Adipocyte (in vitro differentiated cells): ENCODE measurements at regions not wholly inside any gene's neighbourhood (a gene's known extent, or its start where the extent isn't known, plus 50 kb on each side); places are given as distances from the start of the nearest gene placed in this dataset.

ENCODE experiments used
- DNase-seq: peaks from one replicate; pipeline ENCODE4 v3.0.0-alpha.2; 2015; ENCODE audit warnings: low read depth
- H3K27me3 ChIP-seq: replicated peaks from 2 replicates; pipeline ENCODE4 v1.7.0; 2013; ENCODE audit warnings: mild to moderate bottlenecking, low read length, moderate library complexity; ENCODE audit not compliant: control insufficient read depth, insufficient read depth
- H3K36me3 ChIP-seq: 2 replicates; pipeline ENCODE4 v1.7.0; 2013; ENCODE audit warnings: low read length, mild to moderate bottlenecking, moderate library complexity; ENCODE audit not compliant: control insufficient read depth, insufficient read depth, severe bottlenecking
- H3K4me1 ChIP-seq: 2 replicates; pipeline ENCODE4 v1.7.0; 2013; ENCODE audit warnings: mild to moderate bottlenecking, low read length, moderate library complexity; ENCODE audit not compliant: control insufficient read depth, insufficient read depth
- H3K4me3 ChIP-seq: 2 replicates; pipeline ENCODE4 v1.7.0; 2013; ENCODE audit warnings: mild to moderate bottlenecking, low read length, moderate library complexity
- H3K9ac ChIP-seq: 2 replicates; pipeline ENCODE4 v1.7.0; 2013; ENCODE audit warnings: mild to moderate bottlenecking, low read length, moderate library complexity
- H3K9me3 ChIP-seq: 2 replicates; pipeline ENCODE4 v1.7.0; 2013; ENCODE audit warnings: mild to moderate bottlenecking, low read length, moderate library complexity; ENCODE audit not compliant: control insufficient read depth

DNA sequence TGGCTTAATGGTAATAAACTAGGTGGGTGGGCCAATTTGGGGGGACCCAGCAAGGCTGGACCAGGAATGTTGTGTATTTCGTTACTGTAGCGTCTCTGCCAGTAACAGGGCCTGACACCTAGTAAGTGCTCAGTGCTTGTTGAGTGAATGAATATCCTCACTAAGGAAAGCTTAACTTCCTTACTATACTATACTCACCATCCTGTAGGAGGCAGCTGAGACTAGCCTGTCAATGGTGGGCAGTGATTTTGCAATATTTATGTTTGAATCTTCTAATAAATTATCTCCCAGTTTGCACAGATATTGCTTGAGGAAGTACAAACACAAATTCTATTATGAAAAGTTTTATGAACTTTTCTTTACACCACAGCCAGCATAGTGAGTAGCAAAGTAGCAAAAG lies 370.7 kb upstream of the SYT4 start:
- H3K36me3 ChIP-seq, result no peaks in the 10 kb centered on the region

GRCh38 chr18:43649649-43650357 lies 372.5 kb upstream of the SYT4 start:
- H3K4me3 ChIP-seq, result no peak overlapping the region
- no peaks in the 10 kb centered on the region for H3K27me3 ChIP-seq
- H3K36me3 ChIP-seq, result no peaks in the 10 kb centered on the region
- DNase-seq, result no peak
- no peak overlapping the region for H3K9ac ChIP-seq
- H3K9me3 ChIP-seq, result peaks cover 2% of the 10 kb centered on the region
- H3K4me1 ChIP-seq, result no peaks in the 10 kb centered on the region

More for the DNA sequence above, 370.7 kb upstream of the SYT4 start:
- Histone ChIP-seq H3K4me3 (no peak overlapping the region), H3K9ac (no peak overlapping the region), H3K27me3 (no peaks in the 10 kb centered on the region), H3K4me1 (no peaks in the 10 kb centered on the region), H3K9me3 (no peaks in the 10 kb centered on the region)
- no peak for DNase-seq

GRCh38 chr18:43650426-43650825 lies 373.1 kb upstream of the SYT4 start:
- DNase-seq, result no peak
- peaks cover 3% of the 10 kb centered on the region for H3K9me3 ChIP-seq
- no peaks in the 10 kb centered on the region for H3K4me1 ChIP-seq
- no peaks in the 10 kb centered on the region for H3K36me3 ChIP-seq
- H3K9ac ChIP-seq, result no peak overlapping the region
- H3K27me3 ChIP-seq, result no peaks in the 10 kb centered on the region
- H3K4me3 ChIP-seq, result no peak overlapping the region

DNA sequence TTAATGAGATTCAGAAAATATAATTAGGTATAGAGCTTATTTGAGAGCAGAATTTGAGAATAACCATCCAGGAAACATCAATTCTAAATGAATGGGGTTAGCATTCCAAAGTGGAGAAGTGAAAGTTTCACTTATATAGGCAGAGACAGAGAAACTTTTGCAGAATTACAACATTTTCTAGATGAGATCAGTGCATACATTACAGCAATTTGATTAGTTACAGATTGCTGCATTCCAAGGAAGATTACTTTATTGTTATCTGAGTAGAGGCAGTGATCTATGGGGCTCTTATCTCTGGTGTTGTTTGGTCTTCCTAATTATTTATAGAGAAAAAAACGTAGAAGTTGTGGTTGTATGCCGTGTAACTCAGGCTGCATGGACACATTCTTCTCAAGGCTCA lies 373.8 kb upstream of the SYT4 start:
- Histone ChIP-seq H3K9me3 (peaks cover 3% of the 10 kb centered on the region), H3K4me1 (no peaks in the 10 kb centered on the region), H3K4me3 (no peak overlapping the region), H3K27me3 (no peaks in the 10 kb centered on the region), H3K36me3 (no peaks in the 10 kb centered on the region), H3K9ac (no peak overlapping the region)
- peak; percentile 50 for DNase-seq

DNA sequence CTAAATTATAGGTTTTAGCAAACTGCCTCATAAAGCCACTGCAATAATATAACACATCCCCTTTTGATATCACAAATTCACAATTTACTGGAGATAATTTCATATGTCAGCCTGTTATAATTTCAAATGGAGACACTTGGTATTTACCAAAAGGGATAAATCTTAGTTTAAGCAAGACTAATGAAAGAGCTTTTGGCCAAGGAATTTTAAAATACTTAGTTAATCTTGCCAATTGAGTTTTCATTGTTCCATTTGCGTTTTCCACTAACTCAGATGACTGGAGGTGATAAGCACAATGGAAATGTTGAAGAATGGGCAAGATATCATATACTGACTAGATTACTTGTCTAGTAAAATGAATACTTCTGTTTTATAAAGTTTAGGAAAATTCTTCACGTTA lies 379.3 kb upstream of the SYT4 start:
- H3K36me3 ChIP-seq, result no peaks in the 10 kb centered on the region
- H3K9ac ChIP-seq, result no peak overlapping the region
- no peak for DNase-seq
- no peaks in the 10 kb centered on the region for H3K27me3 ChIP-seq
- H3K4me1 ChIP-seq, result peaks cover under 1% of the 10 kb centered on the region
- H3K4me3 ChIP-seq, result no peak overlapping the region
- H3K9me3 ChIP-seq, result peaks cover 3% of the 10 kb centered on the region

DNA sequence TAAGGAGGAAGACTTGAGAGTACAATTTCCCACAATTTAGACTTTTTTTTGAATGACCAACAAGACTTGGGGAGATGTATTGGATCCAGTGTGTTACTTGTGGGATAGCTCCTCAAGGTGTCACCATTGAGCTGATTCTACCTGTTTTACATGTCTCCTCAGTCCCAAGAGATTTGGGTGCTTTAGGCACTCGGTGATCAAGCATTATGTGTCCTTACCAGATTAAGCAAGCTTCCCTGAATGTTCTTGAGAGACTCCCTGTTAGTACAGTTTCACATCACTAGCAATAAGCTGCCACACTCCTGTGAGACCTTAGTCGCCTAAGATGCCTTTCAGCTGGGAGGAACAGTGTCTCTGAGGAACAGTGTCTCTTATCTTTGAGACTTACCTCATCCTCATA lies 384.3 kb upstream of the SYT4 start:
- H3K4me1 ChIP-seq, result peaks cover 36% of the 10 kb centered on the region
- H3K9ac ChIP-seq, result no peak overlapping the region
- no peaks in the 10 kb centered on the region for H3K27me3 ChIP-seq
- peak; percentile 73 for DNase-seq
- H3K36me3 ChIP-seq, result no peaks in the 10 kb centered on the region
- no peaks in the 10 kb centered on the region for H3K9me3 ChIP-seq
- no peak overlapping the region for H3K4me3 ChIP-seq

GRCh38 chr18:43662657-43663056 lies 385.4 kb upstream of the SYT4 start:
- no peaks in the 10 kb centered on the region for H3K36me3 ChIP-seq
- H3K27me3 ChIP-seq, result no peaks in the 10 kb centered on the region
- peak; percentile 93 for DNase-seq
- H3K4me3 ChIP-seq, result no peak overlapping the region
- no peaks in the 10 kb centered on the region for H3K9me3 ChIP-seq
- H3K4me1 ChIP-seq, result peaks cover 36% of the 10 kb centered on the region
- no peak overlapping the region for H3K9ac ChIP-seq

GRCh38 chr18:43663159-43663558 lies 385.9 kb upstream of the SYT4 start:
- no peak for DNase-seq
- H3K4me3 ChIP-seq, result no peak overlapping the region
- H3K36me3 ChIP-seq, result no peaks in the 10 kb centered on the region
- peaks cover 36% of the 10 kb centered on the region for H3K4me1 ChIP-seq
- H3K9me3 ChIP-seq, result no peaks in the 10 kb centered on the region
- no peaks in the 10 kb centered on the region for H3K27me3 ChIP-seq
- no peak overlapping the region for H3K9ac ChIP-seq

- Histone ChIP-seq H3K4me1 (peaks cover 36% of the 10 kb centered on the region), H3K27me3 (no peaks in the 10 kb centered on the region), H3K9me3 (no peaks in the 10 kb centered on the region), H3K36me3 (no peaks in the 10 kb centered on the region), H3K9ac (peak overlapping the region; percentile 6), H3K4me3 (no peak overlapping the region)
- peak; percentile 42 for DNase-seq
Measured at GRCh38 chr18:43664487-43665008, 387.3 kb upstream of the SYT4 start.

DNA sequence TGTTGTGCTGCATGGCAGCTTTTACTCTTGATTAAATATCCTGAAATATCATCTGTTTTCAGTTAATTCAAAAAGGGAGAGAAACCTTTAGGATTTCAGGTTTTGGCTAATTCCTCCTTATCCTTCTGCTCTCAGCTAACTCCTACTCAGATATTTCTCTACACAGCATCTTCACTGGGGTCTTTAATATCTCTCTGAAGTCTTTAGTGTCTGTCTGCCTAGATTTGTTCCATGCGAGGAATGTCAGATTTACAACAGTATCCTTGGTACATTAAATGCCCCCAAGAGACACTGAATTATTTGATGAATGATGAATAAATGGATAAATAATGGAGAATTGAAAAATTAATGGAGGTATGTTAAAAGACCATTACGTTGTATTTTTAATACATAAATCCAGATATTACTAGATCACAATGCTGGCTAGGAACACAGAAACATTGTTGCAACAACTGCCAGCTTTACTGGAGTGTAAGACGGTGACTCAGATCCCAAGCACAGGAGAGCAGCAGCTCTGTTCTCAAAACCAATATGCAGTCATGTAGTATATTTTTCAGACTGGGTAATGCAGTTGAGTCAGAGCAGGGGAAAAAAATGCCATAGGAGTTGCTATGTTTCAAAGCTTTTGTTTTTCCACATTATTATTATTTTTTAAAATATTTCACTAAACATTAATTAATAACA lies 388.0 kb upstream of the SYT4 start:
- Histone ChIP-seq H3K36me3 (no peaks in the 10 kb centered on the region), H3K4me1 (peaks cover 36% of the 10 kb centered on the region), H3K27me3 (no peaks in the 10 kb centered on the region), H3K9me3 (no peaks in the 10 kb centered on the region), H3K4me3 (no peak overlapping the region), H3K9ac (peak overlapping the region; percentile 7)
- peak; percentile 94 for DNase-seq

- Histone ChIP-seq H3K4me1 (peaks cover 19% of the 10 kb centered on the region), H3K36me3 (no peaks in the 10 kb centered on the region), H3K9ac (no peak overlapping the region), H3K27me3 (no peaks in the 10 kb centered on the region), H3K4me3 (no peak overlapping the region), H3K9me3 (no peaks in the 10 kb centered on the region)
- DNase-seq, result no peak
Measured at GRCh38 chr18:43668866-43669265, 391.6 kb upstream of the SYT4 start.
